GM12873 (cell line): ENCODE measurements at regions not wholly inside any gene's neighbourhood (a gene's known extent, or its start where the extent isn't known, plus 50 kb on each side); places are given as distances from the start of the nearest gene placed in this dataset.

Experiments
- CTCF ChIP-seq: IDR thresholded peaks from 2 replicates; pipeline ENCODE4 v1.5.1; 2012; ENCODE audit warnings: low read depth, mild to moderate bottlenecking, moderate library complexity, low read length, control low read depth; ENCODE audit not compliant: insufficient read depth; ENCODE audit errors: missing control alignments

- no peak for TF ChIP-seq CTCF
These were observed 283.2 kb upstream of the TMEM161B start for GRCh38 chr5:88551724-88552345.

- TF ChIP-seq CTCF: no peak
These were observed 282.1 kb upstream of the TMEM161B start for GRCh38 chr5:88550736-88551135.

- TF ChIP-seq CTCF: no peak
These were observed 279.6 kb upstream of the TMEM161B start for GRCh38 chr5:88548136-88548805.

- TF ChIP-seq CTCF: no peak
These were observed 276.7 kb upstream of the TMEM161B start for GRCh38 chr5:88545338-88545737.

- no peak for TF ChIP-seq CTCF
These were observed 276.0 kb upstream of the TMEM161B start for GRCh38 chr5:88544671-88545070.

GRCh38 chr5:88544136-88544645 lies 275.5 kb upstream of the TMEM161B start:
- TF ChIP-seq CTCF: no peak

GRCh38 chr5:88542786-88543185 lies 274.1 kb upstream of the TMEM161B start:
- TF ChIP-seq CTCF: no peak
